Ishikawa (cell line): ENCODE measurements at regions not wholly inside any gene's neighbourhood (a gene's known extent, or its start where the extent isn't known, plus 50 kb on each side); places are given as distances from the start of the nearest gene placed in this dataset.

Experiments
- CEBPB ChIP-seq: IDR thresholded peaks from 2 replicates; pipeline ENCODE4 v1.6.1; 2012
- CREB1 ChIP-seq: IDR thresholded peaks from 2 replicates; pipeline ENCODE4 v1.6.1; 2012; ENCODE audit warnings: low read depth
- EGR1 ChIP-seq: IDR thresholded peaks from 2 replicates; pipeline ENCODE4 v1.6.1; 2012
- EP300 ChIP-seq: IDR thresholded peaks from 2 replicates; pipeline ENCODE4 v1.6.1; 2012; ENCODE audit warnings: borderline replicate concordance
- FOXM1 ChIP-seq: IDR thresholded peaks from 2 replicates; pipeline ENCODE4 v1.6.1; 2012; ENCODE audit warnings: low read depth, borderline replicate concordance
- MAX ChIP-seq: IDR thresholded peaks from 2 replicates; pipeline ENCODE4 v1.6.1; 2012
- NFIC ChIP-seq: IDR thresholded peaks from 2 replicates; pipeline ENCODE4 v1.6.1; 2012
- RAD21 ChIP-seq: IDR thresholded peaks from 2 replicates; pipeline ENCODE4 v1.6.1; 2012; ENCODE audit warnings: low read depth
- REST ChIP-seq: IDR thresholded peaks from 2 replicates; pipeline ENCODE4 v1.6.1; 2012; ENCODE audit warnings: low read depth, mild to moderate bottlenecking
- TAF1 ChIP-seq: IDR thresholded peaks from 2 replicates; pipeline ENCODE4 v1.6.1; 2012; ENCODE audit warnings: low read depth, mild to moderate bottlenecking
- TCF12 ChIP-seq: IDR thresholded peaks from 2 replicates; pipeline ENCODE4 v1.6.1; 2012; ENCODE audit warnings: low read depth
- TEAD4 ChIP-seq: IDR thresholded peaks from 2 replicates; pipeline ENCODE4 v1.6.1; 2012
- YY1 ChIP-seq: IDR thresholded peaks from 2 replicates; pipeline ENCODE4 v1.6.1; 2012; ENCODE audit warnings: low read depth
- ZBTB7A ChIP-seq: IDR thresholded peaks from 2 replicates; pipeline ENCODE4 v1.6.1; 2012; ENCODE audit warnings: low read depth
- TF ChIP-seq, protein P1 (sequence below): IDR thresholded peaks from 2 replicates; pipeline ENCODE4 v1.6.1; 2012

GRCh38 chr11:69393865-69394233, 87.6 kb upstream of the LINC01488 start:
- TF ChIP-seq CREB1 (no peak), REST (no peak), TAF1 (no peak), NFIC (no peak)

DNA sequence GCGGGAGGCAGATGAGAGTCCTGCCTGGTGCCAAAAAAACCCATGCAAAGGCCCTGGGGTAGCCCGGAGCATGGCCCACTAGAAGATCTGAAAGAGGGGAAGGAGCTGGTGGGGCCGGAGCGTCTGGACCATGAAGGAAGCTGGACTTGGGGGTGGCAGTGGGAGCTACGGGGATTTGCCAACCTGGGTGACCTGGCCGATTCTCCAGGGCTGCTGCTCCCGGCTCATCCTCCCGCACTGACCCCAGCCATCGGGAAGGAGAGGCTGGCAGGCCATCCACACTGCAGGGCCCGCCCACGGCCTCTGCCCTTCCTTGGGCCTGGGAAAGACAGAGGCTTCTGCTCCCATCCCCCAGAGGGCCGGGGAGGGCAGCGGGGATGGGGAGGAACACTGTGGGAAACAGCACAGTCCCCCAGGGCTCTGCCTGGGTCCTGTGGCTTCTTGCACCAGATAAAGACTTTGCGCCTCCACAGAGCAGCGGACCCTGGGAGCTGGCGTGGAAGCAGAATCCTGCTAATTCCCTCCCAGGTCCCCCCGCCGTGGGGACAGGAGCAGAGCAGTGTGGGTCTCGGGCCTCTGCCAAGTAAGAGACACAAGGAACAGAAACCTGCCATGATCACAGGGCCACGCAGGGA, 87.1 kb upstream of the LINC01488 start:
- TF ChIP-seq EP300 = no peak
- no peak for TF ChIP-seq YY1
- TF ChIP-seq TAF1 = no peak
- TF ChIP-seq RAD21 = no peak
- TF ChIP-seq REST = no peak
- TF ChIP-seq CEBPB = no peak
- no peak for TF ChIP-seq ZBTB7A
- TF ChIP-seq NFIC = no peak
- TF ChIP-seq TEAD4 = no peak
- no peak for TF ChIP-seq TCF12
- TF ChIP-seq, protein P1, sequence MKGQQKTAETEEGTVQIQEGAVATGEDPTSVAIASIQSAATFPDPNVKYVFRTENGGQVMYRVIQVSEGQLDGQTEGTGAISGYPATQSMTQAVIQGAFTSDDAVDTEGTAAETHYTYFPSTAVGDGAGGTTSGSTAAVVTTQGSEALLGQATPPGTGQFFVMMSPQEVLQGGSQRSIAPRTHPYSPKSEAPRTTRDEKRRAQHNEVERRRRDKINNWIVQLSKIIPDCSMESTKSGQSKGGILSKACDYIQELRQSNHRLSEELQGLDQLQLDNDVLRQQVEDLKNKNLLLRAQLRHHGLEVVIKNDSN = no peak
- TF ChIP-seq FOXM1 = no peak
- TF ChIP-seq EGR1 = no peak
- TF ChIP-seq MAX = no peak
- no peak for TF ChIP-seq CREB1

GRCh38 chr11:69394869-69395246, 86.6 kb upstream of the LINC01488 start:
- TF ChIP-seq REST (no peak), EP300 (no peak), TCF12 (no peak), TEAD4 (no peak), EGR1 (no peak), CEBPB (no peak), ZBTB7A (no peak), RAD21 (no peak), NFIC (no peak), YY1 (no peak), TAF1 (no peak), CREB1 (no peak), FOXM1 (no peak), MAX (no peak)
- TF ChIP-seq, protein P1 = no peak

DNA sequence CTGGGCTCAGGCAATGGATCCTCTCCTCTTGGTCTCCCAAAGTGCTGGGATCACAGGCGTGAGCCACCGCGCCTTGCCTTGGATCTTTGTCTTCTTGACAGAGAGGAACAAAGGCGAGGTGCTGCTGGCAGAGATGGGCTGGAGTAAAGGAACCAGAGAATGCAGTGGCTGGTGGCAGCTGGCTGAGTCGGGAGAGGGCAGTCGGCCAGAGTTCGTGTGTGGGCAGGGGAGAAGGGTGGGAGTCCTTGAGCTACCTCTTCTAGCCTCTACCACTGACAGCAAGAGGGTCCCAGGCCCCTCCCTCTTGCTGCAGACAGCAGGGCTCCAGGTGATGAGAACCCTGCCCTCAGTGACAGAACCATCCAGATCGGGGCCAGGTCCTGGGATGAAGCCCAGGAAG, 86.2 kb upstream of the LINC01488 start:
- TF ChIP-seq EP300 (no peak), TEAD4 (no peak), TCF12 (no peak), TAF1 (no peak), RAD21 (no peak), MAX (no peak), ZBTB7A (no peak), NFIC (no peak), CEBPB (no peak), FOXM1 (no peak), EGR1 (no peak), CREB1 (no peak)
- TF ChIP-seq, protein P1 = no peak
